Gastrocnemius medialis (tissue), 4 donors: ENCODE measurements at regions not wholly inside any gene's neighbourhood (a gene's known extent, or its start where the extent isn't known, plus 50 kb on each side); places are given as distances from the start of the nearest gene placed in this dataset.

Experiments used
- POLR2A ChIP-seq, 2 donors: fragments of 450-650 bp; IDR thresholded peaks; one replicate each; pipeline ENCODE4 v1.6.1; 2017; ENCODE audit warnings: antibody characterized with exemption in 2 of 2, mild to moderate bottlenecking in 2 of 2, moderate library complexity in 2 of 2
- TF ChIP-seq, protein P1 (sequence below), 5 experiments: fragments of 450-650 bp in 3 of 5; fragments of 200-600 bp in 2 of 5; sonication (generic) in 2 of 5; IDR thresholded peaks in 4 of 5; conservative IDR thresholded peaks in 1 of 5; 1 replicate in 4 of 5; 2 replicates in 1 of 5; pipeline ENCODE4 v1.5.1; 2016 to 2019; ENCODE audit warnings: antibody characterized with exemption in 5 of 5, mild to moderate bottlenecking in 3 of 5, moderate library complexity in 3 of 5

DNA sequence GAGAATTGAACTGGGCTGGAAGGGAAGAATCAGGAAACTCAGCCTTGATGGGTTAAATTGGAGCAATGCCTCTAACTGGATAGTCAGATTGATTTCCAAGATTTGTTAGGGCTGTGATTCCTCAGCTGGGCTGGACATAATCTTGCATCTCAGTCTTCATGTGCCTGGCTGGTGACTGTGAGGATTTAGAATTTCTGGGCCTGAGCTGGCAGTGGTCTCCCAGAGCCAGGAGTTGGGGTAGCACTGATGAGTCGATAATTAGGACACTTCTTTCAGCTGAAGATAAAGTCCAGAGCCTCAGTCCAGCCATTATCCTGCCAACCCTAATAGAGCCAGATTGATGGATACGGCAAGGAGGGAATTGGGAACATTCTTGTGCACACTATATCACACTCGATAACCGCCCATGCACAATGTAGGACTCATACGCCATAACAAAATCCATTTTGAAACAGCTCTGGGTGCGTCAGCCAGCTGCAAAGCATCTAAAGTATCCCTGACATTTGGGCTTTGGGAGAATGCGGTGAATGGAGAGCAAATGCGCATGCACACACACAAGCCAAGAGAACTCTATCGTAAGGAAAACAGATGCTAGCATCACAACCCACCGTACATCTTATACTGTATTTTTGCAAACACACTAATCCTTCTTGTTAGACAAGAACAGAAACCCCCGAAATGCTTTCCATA lies 405.1 kb upstream of the KLF4 start:
- TF ChIP-seq POLR2A (IDR thresholded peaks at IDR 0.05): no peak
- TF ChIP-seq, protein P1, sequence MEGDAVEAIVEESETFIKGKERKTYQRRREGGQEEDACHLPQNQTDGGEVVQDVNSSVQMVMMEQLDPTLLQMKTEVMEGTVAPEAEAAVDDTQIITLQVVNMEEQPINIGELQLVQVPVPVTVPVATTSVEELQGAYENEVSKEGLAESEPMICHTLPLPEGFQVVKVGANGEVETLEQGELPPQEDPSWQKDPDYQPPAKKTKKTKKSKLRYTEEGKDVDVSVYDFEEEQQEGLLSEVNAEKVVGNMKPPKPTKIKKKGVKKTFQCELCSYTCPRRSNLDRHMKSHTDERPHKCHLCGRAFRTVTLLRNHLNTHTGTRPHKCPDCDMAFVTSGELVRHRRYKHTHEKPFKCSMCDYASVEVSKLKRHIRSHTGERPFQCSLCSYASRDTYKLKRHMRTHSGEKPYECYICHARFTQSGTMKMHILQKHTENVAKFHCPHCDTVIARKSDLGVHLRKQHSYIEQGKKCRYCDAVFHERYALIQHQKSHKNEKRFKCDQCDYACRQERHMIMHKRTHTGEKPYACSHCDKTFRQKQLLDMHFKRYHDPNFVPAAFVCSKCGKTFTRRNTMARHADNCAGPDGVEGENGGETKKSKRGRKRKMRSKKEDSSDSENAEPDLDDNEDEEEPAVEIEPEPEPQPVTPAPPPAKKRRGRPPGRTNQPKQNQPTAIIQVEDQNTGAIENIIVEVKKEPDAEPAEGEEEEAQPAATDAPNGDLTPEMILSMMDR (IDR thresholded peaks at IDR 0.05 in 4 of 5, conservative IDR thresholded peaks at IDR 0.05 in 1 of 5): no peak
